DOHH2 (cell line): ENCODE measurements at regions not wholly inside any gene's neighbourhood (a gene's known extent, or its start where the extent isn't known, plus 50 kb on each side); places are given as distances from the start of the nearest gene placed in this dataset.

Source experiments
- H3F3A ChIP-seq: fragments of 200-600 bp; sonication (generic), shearing (Covaris generic); 2 replicates; pipeline ENCODE4 v1.6.0; 2016; ENCODE audit warnings: antibody characterized with exemption, mild to moderate bottlenecking; ENCODE audit not compliant: control insufficient read depth, insufficient read depth
- H3K27ac ChIP-seq: fragments of 200-600 bp; sonication (generic); 2 replicates; pipeline ENCODE4 v1.5.1; 2014; ENCODE audit warnings: low read depth, mild to moderate bottlenecking, low read length, moderate library complexity
- H3K27me3 ChIP-seq: fragments of 200-600 bp; sonication (generic); 2 replicates; pipeline ENCODE4 v1.6.1; 2014; ENCODE audit warnings: mild to moderate bottlenecking, low read length, mixed read lengths; ENCODE audit not compliant: control insufficient read depth
- H3K36me3 ChIP-seq: fragments of 200-600 bp; sonication (generic); 2 replicates; pipeline ENCODE4 v1.6.1; 2014; ENCODE audit warnings: mild to moderate bottlenecking, low read length, moderate library complexity, mixed read lengths; ENCODE audit not compliant: control insufficient read depth
- H3K4me1 ChIP-seq: fragments of 200-600 bp; sonication (generic); 2 replicates; pipeline ENCODE4 v1.6.1; 2014; ENCODE audit warnings: mild to moderate bottlenecking, low read length, mixed read lengths; ENCODE audit not compliant: control insufficient read depth
- H3K4me2 ChIP-seq: fragments of 200-600 bp; sonication (generic); 2 replicates; pipeline ENCODE4 v1.6.0; 2014; ENCODE audit warnings: mild to moderate bottlenecking, low read length, moderate library complexity
- H3K4me3 ChIP-seq: fragments of 200-600 bp; sonication (generic); 2 replicates; pipeline ENCODE4 v1.5.1; 2014; ENCODE audit warnings: mild to moderate bottlenecking, low read length, mixed read lengths
- H3K79me2 ChIP-seq: fragments of 200-600 bp; sonication (generic); 2 replicates; pipeline ENCODE4 v1.6.1; 2014; ENCODE audit warnings: mild to moderate bottlenecking, low read length, mixed read lengths; ENCODE audit not compliant: control insufficient read depth
- H3K9me2 ChIP-seq: fragments of 200-600 bp; sonication (generic); replicated peaks from 2 replicates; pipeline ENCODE4 v1.6.1; 2014; ENCODE audit warnings: mild to moderate bottlenecking, low read length, mixed read lengths; ENCODE audit not compliant: control insufficient read depth
- H3K9me3 ChIP-seq: fragments of 200-600 bp; sonication (generic); 2 replicates; pipeline ENCODE4 v1.6.1; 2014; ENCODE audit warnings: antibody characterized with exemption, low read length, mixed read lengths; ENCODE audit not compliant: control insufficient read depth, insufficient read depth
- H4K20me1 ChIP-seq: fragments of 200-600 bp; sonication (generic); 2 replicates; pipeline ENCODE4 v1.6.0; 2014; ENCODE audit warnings: low read depth, mild to moderate bottlenecking, antibody characterized with exemption, low read length, moderate library complexity; ENCODE audit not compliant: control insufficient read depth, insufficient read depth
- CTCF ChIP-seq: fragments of 200-600 bp; sonication (generic); IDR thresholded peaks from one replicate; pipeline ENCODE4 v1.5.1; 2014; ENCODE audit warnings: antibody characterized with exemption, mild to moderate bottlenecking, low read depth, low read length; ENCODE audit not compliant: poor library complexity, severe bottlenecking
- EZH2phosphoT487 ChIP-seq: fragments of 200-600 bp; sonication (generic); IDR thresholded peaks from 2 replicates; pipeline ENCODE4 v1.6.1; 2017; ENCODE audit warnings: borderline replicate concordance, mild to moderate bottlenecking, antibody characterized with exemption, low read length, moderate library complexity, mixed read lengths

GRCh38 chr1:39133340-39133684, 71.2 kb upstream of the MACF1 start:
- no peaks in the 10 kb centered on the region for H3K79me2 ChIP-seq
- H3K9me2 ChIP-seq = no peaks in the 10 kb centered on the region
- no peak overlapping the region for H3K4me2 ChIP-seq
- no peaks in the 10 kb centered on the region for H3F3A ChIP-seq
- TF ChIP-seq CTCF = no peak
- TF ChIP-seq EZH2phosphoT487 = no peak
- peaks cover 18% of the 10 kb centered on the region for H3K27me3 ChIP-seq
- no peaks in the 10 kb centered on the region for H4K20me1 ChIP-seq
- no peaks in the 10 kb centered on the region for H3K9me3 ChIP-seq
- no peaks in the 10 kb centered on the region for H3K36me3 ChIP-seq
- H3K4me3 ChIP-seq = no peak overlapping the region
- H3K4me1 ChIP-seq = no peaks in the 10 kb centered on the region
- H3K27ac ChIP-seq = no peak overlapping the region

- H3K4me2 ChIP-seq = no peak overlapping the region
- no peaks in the 10 kb centered on the region for H3K9me3 ChIP-seq
- H4K20me1 ChIP-seq = no peaks in the 10 kb centered on the region
- TF ChIP-seq CTCF (no peak), EZH2phosphoT487 (no peak)
- H3K36me3 ChIP-seq = no peaks in the 10 kb centered on the region
- no peaks in the 10 kb centered on the region for H3K9me2 ChIP-seq
- H3K27me3 ChIP-seq = peaks cover 18% of the 10 kb centered on the region
- H3K4me1 ChIP-seq = no peaks in the 10 kb centered on the region
- no peaks in the 10 kb centered on the region for H3F3A ChIP-seq
- H3K27ac ChIP-seq = no peak overlapping the region
- H3K79me2 ChIP-seq = no peaks in the 10 kb centered on the region
- H3K4me3 ChIP-seq = no peak overlapping the region
These were observed 69.6 kb upstream of the MACF1 start for GRCh38 chr1:39134768-39135333.

- H3F3A ChIP-seq = no peaks in the 10 kb centered on the region
- TF ChIP-seq EZH2phosphoT487 = no peak
- no peak for TF ChIP-seq CTCF
- H3K4me1 ChIP-seq = no peaks in the 10 kb centered on the region
- H3K4me2 ChIP-seq = no peak overlapping the region
- no peaks in the 10 kb centered on the region for H4K20me1 ChIP-seq
- H3K36me3 ChIP-seq = no peaks in the 10 kb centered on the region
- H3K9me3 ChIP-seq = no peaks in the 10 kb centered on the region
- H3K79me2 ChIP-seq = no peaks in the 10 kb centered on the region
- peaks cover 9% of the 10 kb centered on the region; the same call in 1 of the 2 replicates for H3K27me3 ChIP-seq
- H3K9me2 ChIP-seq = no peaks in the 10 kb centered on the region
- no peak overlapping the region for H3K4me3 ChIP-seq
- no peak overlapping the region for H3K27ac ChIP-seq
These were observed 67.9 kb upstream of the MACF1 start for GRCh38 chr1:39136638-39137037.
